Suprapubic skin (tissue), 4 donors: ENCODE measurements at regions not wholly inside any gene's neighbourhood (a gene's known extent, or its start where the extent isn't known, plus 50 kb on each side); places are given as distances from the start of the nearest gene placed in this dataset.

ENCODE experiments used
- POLR2A ChIP-seq, 2 donors: fragments of 450-650 bp; IDR thresholded peaks; one replicate each; pipeline ENCODE4 v1.6.1; 2017; ENCODE audit warnings: antibody characterized with exemption in 2 of 2, mild to moderate bottlenecking in 2 of 2, moderate library complexity in 2 of 2
- POLR2AphosphoS5 ChIP-seq, 3 donors: sonication (generic); formaldehyde crosslinking; IDR thresholded peaks; one replicate each; pipeline ENCODE4 v1.6.1; 2017; ENCODE audit warnings: antibody characterized with exemption in 3 of 3
- TF ChIP-seq, protein P1 (sequence below), 2 donors: fragments of 200-600 bp in 1 of 2; fragments of 450-650 bp in 1 of 2; sonication (generic) in 1 of 2; IDR thresholded peaks; one replicate each; pipeline ENCODE4 v1.5.1; 2016 to 2019; ENCODE audit warnings: antibody characterized with exemption in 2 of 2, mild to moderate bottlenecking in 1 of 2, moderate library complexity in 1 of 2

GRCh38 chr9:80678906-80679305 is 1010.4 kb downstream of the TLE1 start:
- TF ChIP-seq, protein P1, sequence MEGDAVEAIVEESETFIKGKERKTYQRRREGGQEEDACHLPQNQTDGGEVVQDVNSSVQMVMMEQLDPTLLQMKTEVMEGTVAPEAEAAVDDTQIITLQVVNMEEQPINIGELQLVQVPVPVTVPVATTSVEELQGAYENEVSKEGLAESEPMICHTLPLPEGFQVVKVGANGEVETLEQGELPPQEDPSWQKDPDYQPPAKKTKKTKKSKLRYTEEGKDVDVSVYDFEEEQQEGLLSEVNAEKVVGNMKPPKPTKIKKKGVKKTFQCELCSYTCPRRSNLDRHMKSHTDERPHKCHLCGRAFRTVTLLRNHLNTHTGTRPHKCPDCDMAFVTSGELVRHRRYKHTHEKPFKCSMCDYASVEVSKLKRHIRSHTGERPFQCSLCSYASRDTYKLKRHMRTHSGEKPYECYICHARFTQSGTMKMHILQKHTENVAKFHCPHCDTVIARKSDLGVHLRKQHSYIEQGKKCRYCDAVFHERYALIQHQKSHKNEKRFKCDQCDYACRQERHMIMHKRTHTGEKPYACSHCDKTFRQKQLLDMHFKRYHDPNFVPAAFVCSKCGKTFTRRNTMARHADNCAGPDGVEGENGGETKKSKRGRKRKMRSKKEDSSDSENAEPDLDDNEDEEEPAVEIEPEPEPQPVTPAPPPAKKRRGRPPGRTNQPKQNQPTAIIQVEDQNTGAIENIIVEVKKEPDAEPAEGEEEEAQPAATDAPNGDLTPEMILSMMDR (IDR thresholded peaks at IDR 0.05): no peak
- TF ChIP-seq POLR2AphosphoS5 (IDR thresholded peaks at IDR 0.05) (no peak), POLR2A (IDR thresholded peaks at IDR 0.05) (no peak)
